ENCODE measurements at regions not wholly inside any gene's neighbourhood (a gene's known extent, or its start where the extent isn't known, plus 50 kb on each side); places are given as distances from the start of the nearest gene placed in this dataset.

GRCh38 chr17:65290056-65290455 lies 152.9 kb downstream of the RGS9 start:
- H3K4me3 ChIP-seq (ENCODE audit: low read depth, low read length): no peak overlapping the region
- DNase-seq (ENCODE audit: low read depth): no peak
- no peak for TF ChIP-seq CTCF (IDR thresholded peaks at IDR 0.05; ENCODE audit: low read depth, low read length, missing control alignments)

GRCh38 chr17:65287040-65287439 lies 149.9 kb downstream of the RGS9 start:
- TF ChIP-seq CTCF (IDR thresholded peaks at IDR 0.05; ENCODE audit: low read depth, low read length, missing control alignments): no peak
- no peak overlapping the region for H3K4me3 ChIP-seq (ENCODE audit: low read depth, low read length)
- no peak for DNase-seq (ENCODE audit: low read depth)

- H3K4me3 ChIP-seq (ENCODE audit: low read depth, low read length): no peak overlapping the region
- TF ChIP-seq CTCF (IDR thresholded peaks at IDR 0.05; ENCODE audit: low read depth, low read length, missing control alignments): no peak
- DNase-seq (ENCODE audit: low read depth): no peak
Measured at GRCh38 chr17:65283704-65284103, 146.5 kb downstream of the RGS9 start.

- no peak for DNase-seq (ENCODE audit: low read depth)
- no peak overlapping the region for H3K4me3 ChIP-seq (ENCODE audit: low read depth, low read length)
- no peak for TF ChIP-seq CTCF (IDR thresholded peaks at IDR 0.05; ENCODE audit: low read depth, low read length, missing control alignments)
Measured at GRCh38 chr17:65279456-65279855, 142.3 kb downstream of the RGS9 start.

GRCh38 chr17:65278820-65279184 lies 141.6 kb downstream of the RGS9 start:
- no peak for TF ChIP-seq CTCF (IDR thresholded peaks at IDR 0.05; ENCODE audit: low read depth, low read length, missing control alignments)
- no peak for DNase-seq (ENCODE audit: low read depth)

GRCh38 chr17:65278050-65278819 lies 141.1 kb downstream of the RGS9 start:
- DNase-seq (ENCODE audit: low read depth): no peak

More at GRCh38 chr17:65278820-65279184, 141.6 kb downstream of the RGS9 start:
- H3K4me3 ChIP-seq (ENCODE audit: low read depth, low read length): no peak overlapping the region

More at GRCh38 chr17:65278050-65278819, 141.1 kb downstream of the RGS9 start:
- no peak overlapping the region for H3K4me3 ChIP-seq (ENCODE audit: low read depth, low read length)
- peak; percentile 47 for TF ChIP-seq CTCF (IDR thresholded peaks at IDR 0.05; ENCODE audit: low read depth, low read length, missing control alignments)

Measured in GM12864 (cell line).